Neuronal stem cell (in vitro differentiated cells): ENCODE measurements at regions not wholly inside any gene's neighbourhood (a gene's known extent, or its start where the extent isn't known, plus 50 kb on each side); places are given as distances from the start of the nearest gene placed in this dataset.

Source experiments
- DNase-seq: peaks from one replicate; pipeline ENCODE4 v3.0.0-alpha.2; 2013; ENCODE audit warnings: low spot score
- H2AFZ ChIP-seq: one replicate; pipeline ENCODE4 v1.6.1; 2013; ENCODE audit warnings: mild to moderate bottlenecking, low read length, inconsistent platforms
- H2AK5ac ChIP-seq: 2 replicates; pipeline ENCODE4 v1.6.1; 2013; ENCODE audit warnings: low read depth, mild to moderate bottlenecking, inconsistent platforms, low read length, moderate library complexity, mixed read lengths
- H2BK120ac ChIP-seq: 2 replicates; pipeline ENCODE4 v1.6.1; 2013; ENCODE audit warnings: low read depth, mild to moderate bottlenecking, inconsistent platforms, low read length, moderate library complexity, mixed read lengths
- H2BK12ac ChIP-seq: one replicate; pipeline ENCODE4 v1.6.1; 2013; ENCODE audit warnings: low read length, inconsistent platforms
- H2BK15ac ChIP-seq: 2 replicates; pipeline ENCODE4 v1.6.1; 2013; ENCODE audit warnings: mild to moderate bottlenecking, low read length, inconsistent platforms, mixed read lengths
- H2BK5ac ChIP-seq: one replicate; pipeline ENCODE4 v1.6.1; 2013; ENCODE audit warnings: inconsistent platforms, mild to moderate bottlenecking, low read length, moderate library complexity
- H3K14ac ChIP-seq: one replicate; pipeline ENCODE4 v1.6.1; 2013; ENCODE audit warnings: low read length, inconsistent platforms
- H3K18ac ChIP-seq: 2 replicates; pipeline ENCODE4 v1.6.1; 2013; ENCODE audit warnings: low read length, inconsistent platforms
- H3K23ac ChIP-seq: 2 replicates; pipeline ENCODE4 v1.6.1; 2013; ENCODE audit warnings: low read depth, mild to moderate bottlenecking, mixed read lengths, low read length, inconsistent platforms; ENCODE audit not compliant: poor library complexity
- H3K27ac ChIP-seq: replicated peaks from 3 replicates; pipeline ENCODE4 v1.5.1; 2013; ENCODE audit warnings: low read length, inconsistent platforms
- H3K27me3 ChIP-seq, 3 experiments: 2 replicates each; pipeline ENCODE4 v1.6.1; 2013; ENCODE audit warnings: low read length in 3 of 3, mild to moderate bottlenecking in 2 of 3, inconsistent platforms in 1 of 3, low read depth in 1 of 3, mixed read lengths in 1 of 3, moderate library complexity in 1 of 3; ENCODE audit not compliant: control insufficient read depth in 3 of 3, insufficient read depth in 3 of 3
- H3K36me3 ChIP-seq, 2 donors: replicated peaks in 1 of 2; 2 replicates each; pipeline ENCODE4 v1.6.1; 2013; ENCODE audit warnings: low read length in 2 of 2; ENCODE audit not compliant: control insufficient read depth in 2 of 2, insufficient read depth in 2 of 2
- H3K4ac ChIP-seq: 2 replicates; pipeline ENCODE4 v1.6.1; 2013; ENCODE audit warnings: inconsistent platforms, mild to moderate bottlenecking, low read length, moderate library complexity
- H3K4me1 ChIP-seq, 2 donors: 1 replicate in 1 of 2; 2 replicates in 1 of 2; pipeline ENCODE4 v1.6.1; 2013; ENCODE audit warnings: low read length in 2 of 2, low read depth in 1 of 2; ENCODE audit not compliant: control insufficient read depth in 2 of 2, insufficient read depth in 1 of 2
- H3K4me2 ChIP-seq: one replicate; pipeline ENCODE4 v1.6.1; 2013; ENCODE audit warnings: mild to moderate bottlenecking, low read length, inconsistent platforms; ENCODE audit not compliant: insufficient read depth, poor library complexity, severe bottlenecking
- H3K4me3 ChIP-seq, 2 donors: 2 replicates each; pipeline ENCODE4 v1.5.1; 2013; ENCODE audit warnings: low read length in 2 of 2, mild to moderate bottlenecking in 2 of 2, inconsistent platforms in 1 of 2, moderate library complexity in 1 of 2
- H3K79me1 ChIP-seq: one replicate; pipeline ENCODE4 v1.6.1; 2013; ENCODE audit warnings: low read depth, mild to moderate bottlenecking, inconsistent platforms, low read length, moderate library complexity
- H3K9ac ChIP-seq: one replicate; pipeline ENCODE4 v1.6.1; 2013; ENCODE audit warnings: mild to moderate bottlenecking, low read depth, low read length, inconsistent platforms; ENCODE audit not compliant: poor library complexity
- H3K9me3 ChIP-seq, 2 donors: replicated peaks in 1 of 2; 2 replicates each; pipeline versions ENCODE3 to v1.6.1; 2013; ENCODE audit warnings: low read length in 2 of 2, mild to moderate bottlenecking in 2 of 2, inconsistent platforms in 1 of 2, low read depth in 1 of 2, mixed read lengths in 1 of 2, moderate library complexity in 1 of 2; ENCODE audit not compliant: control insufficient read depth in 2 of 2, insufficient read depth in 1 of 2
- H4K8ac ChIP-seq: one replicate; pipeline ENCODE4 v1.6.1; 2013; ENCODE audit warnings: low read depth, mild to moderate bottlenecking, inconsistent platforms, low read length, moderate library complexity
- H4K91ac ChIP-seq: one replicate; pipeline ENCODE4 v1.6.1; 2013; ENCODE audit warnings: low read length, low read depth, mild to moderate bottlenecking, inconsistent platforms; ENCODE audit not compliant: poor library complexity
- WGBS, 2 donors: extraction: QIAGEN DNeasy Blood & Tissue Kit; methylation state at CpG; one replicate each; pipeline ENCODE4 v1.1.7; 2013; ENCODE audit warnings: missing lambda C conversion rate in 2 of 2, mixed read lengths in 1 of 2; ENCODE audit not compliant: insufficient read length in 2 of 2, insufficient replicate concordance in 1 of 2; ENCODE audit errors: extremely low coverage in 2 of 2; 5-methylcytosine and 5-hydroxymethylcytosine counted together

DNA sequence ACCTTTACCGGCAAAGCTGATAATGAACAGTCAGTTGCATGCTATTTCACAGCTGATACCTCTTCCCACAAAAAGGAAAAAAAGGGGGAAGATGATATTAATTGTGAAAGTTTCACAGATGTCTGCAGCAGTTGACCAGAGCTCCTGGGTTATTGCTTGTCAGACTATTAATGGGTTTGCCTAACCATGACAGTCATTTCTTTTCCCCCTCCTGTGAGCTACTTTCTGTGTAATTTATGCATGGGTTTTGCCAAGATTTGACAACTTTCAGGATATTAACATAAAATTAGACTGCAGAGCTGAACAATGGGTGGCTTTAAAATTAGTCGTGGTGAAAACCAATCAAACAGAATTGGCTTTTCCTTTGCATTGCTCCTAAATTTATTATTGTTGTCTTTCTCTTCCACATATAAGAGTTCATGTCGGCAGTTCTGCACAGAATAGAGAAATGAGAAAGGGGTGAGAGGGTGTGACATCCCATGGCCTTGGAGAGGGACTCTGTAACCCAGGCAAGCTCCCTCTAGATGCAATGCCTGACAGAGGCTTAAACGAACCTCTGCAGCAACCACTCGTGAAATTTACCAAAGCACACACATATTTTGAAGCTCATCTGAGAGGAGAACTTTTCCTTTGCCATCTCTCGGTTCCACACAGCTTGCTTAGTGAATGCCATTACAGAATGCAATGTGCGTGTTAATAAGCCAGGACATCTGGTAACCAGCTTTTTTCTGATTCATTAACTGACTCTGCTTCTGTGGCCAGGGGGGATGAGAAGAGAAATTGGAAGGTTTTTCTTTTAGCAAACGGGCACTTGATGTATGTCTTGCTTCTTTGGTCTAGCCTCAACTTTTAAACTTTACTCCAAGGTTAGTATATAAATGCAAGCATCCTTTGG is 82.2 kb upstream of the ITGA4 start:
- H3K36me3 ChIP-seq = no peaks in the 10 kb centered on the region
- no peak overlapping the region for H3K27ac ChIP-seq
- H3K4me1 ChIP-seq = peaks cover 0 to 15% of the 10 kb centered on the region in 2 donors
- H3K9me3 ChIP-seq = no peaks in the 10 kb centered on the region
- H2BK5ac ChIP-seq = no peak overlapping the region
- no peak overlapping the region for H2BK120ac ChIP-seq
- no peak overlapping the region for H4K8ac ChIP-seq
- no peak overlapping the region for H3K4ac ChIP-seq
- H3K14ac ChIP-seq = no peak overlapping the region
- H3K79me1 ChIP-seq = no peaks in the 10 kb centered on the region
- no CpG with 5 or more reads among the region's 8 CpGs for WGBS, 2 donors
- no peak overlapping the region for H3K9ac ChIP-seq
- H2BK15ac ChIP-seq = no peak overlapping the region
- no peak overlapping the region for H3K4me3 ChIP-seq
- no peak overlapping the region for H3K23ac ChIP-seq
- no peak overlapping the region for H3K4me2 ChIP-seq
- no peak overlapping the region for H4K91ac ChIP-seq
- H2AFZ ChIP-seq = no peak overlapping the region
- no peak overlapping the region for H3K18ac ChIP-seq
- peaks cover 0 to 7% (median 0%) of the 10 kb centered on the region in 3 experiments for H3K27me3 ChIP-seq
- no peak overlapping the region for H2BK12ac ChIP-seq
- H2AK5ac ChIP-seq = no peak overlapping the region
- no peak for DNase-seq

GRCh38 chr2:181376442-181376841 is 80.7 kb upstream of the ITGA4 start:
- Histone ChIP-seq H3K27ac (no peak overlapping the region), H2BK15ac (no peak overlapping the region), H3K36me3 (no peaks in the 10 kb centered on the region), H3K4me3 (no peak overlapping the region), H3K9ac (no peak overlapping the region), H3K23ac (no peak overlapping the region), H4K8ac (no peak overlapping the region), H2AFZ (no peak overlapping the region), H2BK120ac (no peak overlapping the region), H2BK12ac (no peak overlapping the region), H3K4me1 (peaks cover 0 to 12% of the 10 kb centered on the region in 2 donors), H3K27me3 (peaks cover 0 to 7% (median 0%) of the 10 kb centered on the region in 3 experiments), H4K91ac (no peak overlapping the region), H3K14ac (no peak overlapping the region), H3K4me2 (no peak overlapping the region), H2AK5ac (no peak overlapping the region), H3K4ac (no peak overlapping the region), H3K18ac (peak overlapping the region; percentile 2), H3K9me3 (no peaks in the 10 kb centered on the region), H2BK5ac (no peak overlapping the region), H3K79me1 (no peaks in the 10 kb centered on the region)
- WGBS, 2 donors = no CpG with 5 or more reads among the region's 6 CpGs
- no peak for DNase-seq

DNA sequence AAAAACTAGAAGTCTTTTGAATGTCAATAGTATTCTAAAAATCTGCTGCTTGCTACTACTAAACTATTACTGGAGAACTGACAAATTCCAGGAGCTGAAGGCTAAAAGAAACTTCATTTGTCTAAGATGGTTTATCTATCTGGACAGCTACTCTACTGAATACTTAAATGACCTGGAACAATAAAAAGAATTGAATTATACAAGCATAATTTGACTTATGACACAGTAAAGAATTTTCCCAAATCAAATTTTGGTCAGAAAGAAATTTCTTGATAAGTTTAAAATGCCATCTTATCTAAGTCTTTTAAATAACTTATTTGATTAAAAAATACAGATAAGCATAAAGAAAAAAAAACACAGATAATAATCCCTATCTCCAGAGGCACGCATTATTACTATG is 80.2 kb upstream of the ITGA4 start:
- H4K91ac ChIP-seq = no peak overlapping the region
- no peak overlapping the region for H2BK5ac ChIP-seq
- no peak overlapping the region for H3K14ac ChIP-seq
- WGBS, 2 donors = no CpG with 5 or more reads among the region's 1 CpG
- H3K9me3 ChIP-seq = no peaks in the 10 kb centered on the region
- no peaks in the 10 kb centered on the region for H3K79me1 ChIP-seq
- H3K36me3 ChIP-seq = no peaks in the 10 kb centered on the region
- no peak overlapping the region for H2BK12ac ChIP-seq
- peaks cover 0 to 7% (median 0%) of the 10 kb centered on the region in 3 experiments for H3K27me3 ChIP-seq
- no peak overlapping the region for H2BK15ac ChIP-seq
- no peak overlapping the region for H3K9ac ChIP-seq
- peaks cover 0 to 6% of the 10 kb centered on the region in 2 donors for H3K4me1 ChIP-seq
- H3K4me2 ChIP-seq = no peak overlapping the region
- H2AFZ ChIP-seq = no peak overlapping the region
- H3K23ac ChIP-seq = no peak overlapping the region
- no peak overlapping the region for H2AK5ac ChIP-seq
- H3K4me3 ChIP-seq = no peak overlapping the region
- H3K27ac ChIP-seq = no peak overlapping the region
- H2BK120ac ChIP-seq = no peak overlapping the region
- H3K4ac ChIP-seq = no peak overlapping the region
- no peak for DNase-seq
- H4K8ac ChIP-seq = no peak overlapping the region
- no peak overlapping the region for H3K18ac ChIP-seq

DNA sequence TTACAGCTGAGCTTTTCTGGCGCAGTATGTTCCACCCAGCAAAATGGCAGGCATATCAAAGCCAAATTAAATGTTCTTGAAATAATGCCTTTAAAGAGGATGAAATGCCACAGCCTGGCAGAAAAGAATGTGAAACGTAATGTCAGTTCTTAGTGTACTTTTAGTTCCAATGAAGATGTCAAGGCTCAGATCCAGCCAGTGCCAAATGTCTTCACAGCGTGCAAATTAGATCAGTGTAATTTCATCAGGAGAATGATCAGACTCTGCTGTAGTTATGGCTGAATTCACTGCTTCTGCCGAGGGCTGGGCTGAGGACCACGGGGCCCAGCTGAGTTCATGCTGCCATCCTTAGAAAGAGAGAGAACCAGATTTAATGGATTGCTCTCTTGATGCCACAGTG is 78.7 kb upstream of the ITGA4 start:
- no peak overlapping the region for H4K8ac ChIP-seq
- no peak overlapping the region for H4K91ac ChIP-seq
- H2BK5ac ChIP-seq = no peak overlapping the region
- no peak for DNase-seq
- no peak overlapping the region for H3K14ac ChIP-seq
- no peak overlapping the region for H2AK5ac ChIP-seq
- no peak overlapping the region for H2AFZ ChIP-seq
- H2BK120ac ChIP-seq = no peak overlapping the region
- H3K4me1 ChIP-seq = no peaks in the 10 kb centered on the region
- no peaks in the 10 kb centered on the region for H3K36me3 ChIP-seq
- peaks cover 0 to 3% (median 0%) of the 10 kb centered on the region in 3 experiments for H3K27me3 ChIP-seq
- H2BK12ac ChIP-seq = no peak overlapping the region
- WGBS, 2 donors = no CpG with 5 or more reads among the region's 5 CpGs
- no peak overlapping the region for H3K27ac ChIP-seq
- H2BK15ac ChIP-seq = no peak overlapping the region
- H3K4ac ChIP-seq = no peak overlapping the region
- H3K4me2 ChIP-seq = no peak overlapping the region
- H3K18ac ChIP-seq = no peak overlapping the region
- no peaks in the 10 kb centered on the region for H3K9me3 ChIP-seq
- no peak overlapping the region for H3K23ac ChIP-seq
- no peaks in the 10 kb centered on the region for H3K79me1 ChIP-seq
- H3K9ac ChIP-seq = no peak overlapping the region
- no peak overlapping the region for H3K4me3 ChIP-seq
